22Rv1 (cell line): ENCODE measurements at regions not wholly inside any gene's neighbourhood (a gene's known extent, or its start where the extent isn't known, plus 50 kb on each side); places are given as distances from the start of the nearest gene placed in this dataset.
A peak's percentile ranks its signal among the peaks of the same experiment; 100 is the strongest.

ENCODE experiments used
- H3K27ac ChIP-seq: fragments of 450-650 bp; 2 replicates; pipeline ENCODE4 v1.5.1; 2017
- ZFX ChIP-seq: fragments of 450-650 bp; IDR thresholded peaks from 2 replicates; pipeline ENCODE4 v1.6.1; 2017; ENCODE audit warnings: antibody characterized with exemption, borderline replicate concordance
- TF ChIP-seq, protein P1 (sequence below): fragments of 450-650 bp; IDR thresholded peaks from 2 replicates; pipeline ENCODE4 v1.5.1; 2017; ENCODE audit warnings: mild to moderate bottlenecking

DNA sequence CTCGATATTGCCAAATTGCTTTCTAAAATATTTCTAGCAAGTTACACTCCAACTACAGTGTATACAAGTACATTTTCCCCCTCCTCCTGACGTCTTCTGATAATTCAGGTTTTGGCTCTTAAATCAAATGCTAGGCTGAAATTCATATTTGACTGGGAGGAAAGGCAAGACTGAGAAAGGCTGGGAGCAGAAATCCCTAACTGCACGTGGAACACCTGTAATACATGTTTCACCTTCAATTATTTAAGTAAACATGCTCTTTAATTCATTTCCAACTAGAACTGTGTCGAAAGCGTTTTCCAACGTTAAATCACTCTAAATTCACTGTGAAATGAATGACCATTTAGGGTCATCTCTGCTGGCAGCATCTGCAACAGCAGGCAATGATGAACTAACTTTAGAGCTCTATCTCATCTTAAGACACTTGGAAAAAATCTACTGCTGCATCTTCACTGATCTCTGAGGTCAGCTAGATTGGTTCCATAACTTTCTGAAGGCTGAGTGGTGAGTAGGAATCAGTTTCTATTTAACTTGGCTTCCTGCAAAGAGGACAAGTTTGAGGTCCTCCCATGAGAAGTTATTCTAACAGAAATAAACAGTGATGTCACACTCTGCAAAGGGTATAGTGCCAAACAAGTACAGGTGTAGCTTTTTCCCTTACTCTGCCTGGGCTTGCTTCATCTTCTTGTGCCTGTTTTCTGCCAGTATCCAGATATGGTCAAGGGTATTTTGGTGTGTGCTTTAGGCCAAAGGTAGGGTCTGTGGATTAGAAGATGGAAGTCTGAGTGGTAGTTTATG lies 144.3 kb upstream of the PAK3 start:
- no peak overlapping the region for H3K27ac ChIP-seq
- no peak for TF ChIP-seq ZFX
- TF ChIP-seq, protein P1, sequence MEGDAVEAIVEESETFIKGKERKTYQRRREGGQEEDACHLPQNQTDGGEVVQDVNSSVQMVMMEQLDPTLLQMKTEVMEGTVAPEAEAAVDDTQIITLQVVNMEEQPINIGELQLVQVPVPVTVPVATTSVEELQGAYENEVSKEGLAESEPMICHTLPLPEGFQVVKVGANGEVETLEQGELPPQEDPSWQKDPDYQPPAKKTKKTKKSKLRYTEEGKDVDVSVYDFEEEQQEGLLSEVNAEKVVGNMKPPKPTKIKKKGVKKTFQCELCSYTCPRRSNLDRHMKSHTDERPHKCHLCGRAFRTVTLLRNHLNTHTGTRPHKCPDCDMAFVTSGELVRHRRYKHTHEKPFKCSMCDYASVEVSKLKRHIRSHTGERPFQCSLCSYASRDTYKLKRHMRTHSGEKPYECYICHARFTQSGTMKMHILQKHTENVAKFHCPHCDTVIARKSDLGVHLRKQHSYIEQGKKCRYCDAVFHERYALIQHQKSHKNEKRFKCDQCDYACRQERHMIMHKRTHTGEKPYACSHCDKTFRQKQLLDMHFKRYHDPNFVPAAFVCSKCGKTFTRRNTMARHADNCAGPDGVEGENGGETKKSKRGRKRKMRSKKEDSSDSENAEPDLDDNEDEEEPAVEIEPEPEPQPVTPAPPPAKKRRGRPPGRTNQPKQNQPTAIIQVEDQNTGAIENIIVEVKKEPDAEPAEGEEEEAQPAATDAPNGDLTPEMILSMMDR, result no peak

DNA sequence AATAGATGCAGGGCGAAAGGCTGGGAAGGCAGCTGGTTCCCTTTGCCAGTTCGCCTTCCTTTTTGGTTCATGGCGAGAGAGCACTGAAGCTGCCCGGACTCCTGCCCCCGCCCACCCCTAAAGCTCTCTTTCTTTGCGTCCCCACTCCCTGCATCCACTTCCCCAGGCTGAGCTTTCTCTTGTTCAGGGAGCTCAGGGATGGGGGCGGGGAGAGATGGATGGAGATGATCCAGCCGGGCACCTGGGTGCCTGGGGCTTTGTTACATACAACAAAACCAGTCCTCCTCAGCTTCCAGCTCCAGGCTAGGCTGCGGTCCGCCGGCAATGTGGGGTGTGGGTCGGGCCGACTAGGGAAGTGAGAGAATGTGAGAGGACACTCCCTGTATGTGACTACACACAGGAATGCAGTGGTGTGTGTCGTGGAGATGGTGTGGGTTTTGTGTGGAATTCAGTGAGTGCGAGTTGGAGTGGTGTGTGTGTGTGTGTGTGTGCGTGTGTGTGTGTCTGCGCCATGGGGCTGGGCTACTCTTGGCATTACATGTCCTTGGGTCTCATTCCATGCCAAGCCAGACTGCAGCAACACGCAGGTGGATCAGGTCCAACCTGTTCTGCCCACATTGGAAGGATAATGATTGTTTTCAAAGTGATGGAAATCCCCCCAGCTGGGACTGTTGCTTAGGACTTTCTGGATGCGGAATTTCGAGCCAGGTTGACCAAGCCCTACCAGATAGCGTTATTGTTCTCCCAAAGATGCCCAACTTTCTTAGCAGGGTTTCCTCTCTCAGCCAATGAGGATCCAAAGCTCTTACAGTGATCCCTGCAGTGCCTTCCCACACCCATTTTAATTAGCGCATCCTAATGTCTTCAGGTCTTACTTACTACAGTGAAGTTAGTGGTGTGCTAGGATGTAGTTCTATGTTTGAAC lies 149.4 kb upstream of the CHRDL1 start:
- TF ChIP-seq, protein P1, result no peak
- no peak for TF ChIP-seq ZFX
- no peak overlapping the region for H3K27ac ChIP-seq

GRCh38 chrX:110944311-110944750 lies 148.7 kb upstream of the CHRDL1 start:
- H3K27ac ChIP-seq, result no peak overlapping the region
- no peak for TF ChIP-seq ZFX
- TF ChIP-seq, protein P1, result no peak

- no peak for TF ChIP-seq ZFX
- TF ChIP-seq, protein P1, result no peak
- H3K27ac ChIP-seq, result no peak overlapping the region
These were observed 146.3 kb upstream of the CHRDL1 start for GRCh38 chrX:110941906-110942305.

- TF ChIP-seq, protein P1, result no peak
These were observed 143.5 kb upstream of the CHRDL1 start for GRCh38 chrX:110938977-110939732.

DNA sequence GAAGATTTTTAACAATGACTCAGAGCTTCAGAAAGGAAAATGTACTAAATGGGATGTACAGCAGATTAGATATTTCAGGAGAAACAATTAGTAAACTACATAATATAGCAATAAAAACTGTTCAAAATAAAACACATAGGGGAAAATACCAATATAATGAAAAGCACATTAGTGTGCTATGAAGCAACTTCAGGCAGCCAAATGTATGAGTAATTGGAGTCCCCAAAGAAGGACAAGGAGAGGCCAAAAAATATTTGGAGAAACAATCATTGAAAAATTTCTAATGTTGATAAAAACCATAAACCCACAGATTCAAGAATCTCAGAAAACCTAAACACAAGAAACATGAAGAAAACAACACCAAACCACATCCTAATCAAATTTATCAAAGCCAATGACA lies 129.3 kb upstream of the CHRDL1 start:
- H3K27ac ChIP-seq, result no peak overlapping the region
- no peak for TF ChIP-seq ZFX

More at GRCh38 chrX:110938977-110939732, 143.5 kb upstream of the CHRDL1 start:
- peak overlapping the region; percentile 48 for H3K27ac ChIP-seq

GRCh38 chrX:110920991-110921390 lies 125.4 kb upstream of the CHRDL1 start:
- TF ChIP-seq, protein P1, result no peak
- TF ChIP-seq ZFX, result no peak
- H3K27ac ChIP-seq, result no peak overlapping the region
